ENCODE measurements at regions not wholly inside any gene's neighbourhood (a gene's known extent, or its start where the extent isn't known, plus 50 kb on each side); places are given as distances from the start of the nearest gene placed in this dataset.
"Not testable (repeated sequence)": the region's sequence is repeated elsewhere in the genome, so short reads cannot be mapped to it uniquely, and the experiment has no call there.

- DNase-seq, result no peak
- Histone ChIP-seq H3K9me3 (no peaks in the 10 kb centered on the region), H3K27me3 (no peaks in the 10 kb centered on the region), H3K4me3 (no peak overlapping the region), H3K36me3 (no peaks in the 10 kb centered on the region)
Measured at GRCh38 chrX:69431420-69431819, 72.7 kb upstream of the NALF2 start.

- no peaks in the 10 kb centered on the region for H3K36me3 ChIP-seq
- no peaks in the 10 kb centered on the region for H3K9me3 ChIP-seq
- no peaks in the 10 kb centered on the region for H3K27me3 ChIP-seq
- no peak for DNase-seq
- no peak overlapping the region for H3K4me3 ChIP-seq
Measured at GRCh38 chrX:69430785-69431184, 73.3 kb upstream of the NALF2 start.

GRCh38 chrX:69429339-69430015 lies 74.6 kb upstream of the NALF2 start:
- DNase-seq, result no peak
- Histone ChIP-seq H3K36me3 (no peaks in the 10 kb centered on the region), H3K27me3 (no peaks in the 10 kb centered on the region), H3K9me3 (no peaks in the 10 kb centered on the region), H3K4me3 (no peak overlapping the region)

- Histone ChIP-seq H3K36me3 (no peaks in the 10 kb centered on the region), H3K4me3 (no peak overlapping the region), H3K9me3 (no peaks in the 10 kb centered on the region), H3K27me3 (no peaks in the 10 kb centered on the region)
- no peak for DNase-seq
Measured at GRCh38 chrX:69428216-69428615, 75.9 kb upstream of the NALF2 start.

GRCh38 chrX:69424910-69425309 lies 79.2 kb upstream of the NALF2 start:
- Histone ChIP-seq H3K9me3 (no peaks in the 10 kb centered on the region), H3K36me3 (no peaks in the 10 kb centered on the region), H3K27me3 (no peaks in the 10 kb centered on the region), H3K4me3 (no peak overlapping the region)
- no peak for DNase-seq

- H3K4me3 ChIP-seq, result no peak overlapping the region
- no peaks in the 10 kb centered on the region for H3K36me3 ChIP-seq
- no peaks in the 10 kb centered on the region for H3K9me3 ChIP-seq
- no peak for DNase-seq
- no peaks in the 10 kb centered on the region for H3K27me3 ChIP-seq
Measured at GRCh38 chrX:69424161-69424560, 80.0 kb upstream of the NALF2 start.

- H3K27me3 ChIP-seq, DNase-seq, H3K9me3 ChIP-seq, H3K4me3 ChIP-seq, H3K36me3 ChIP-seq: not testable (repeated sequence)
Measured at GRCh38 chrX:69422208-69422607, 81.9 kb upstream of the NALF2 start.

GRCh38 chrX:69415698-69416097 lies 88.4 kb upstream of the NALF2 start:
- no peak for DNase-seq
- Histone ChIP-seq H3K4me3 (no peak overlapping the region), H3K27me3 (no peaks in the 10 kb centered on the region), H3K36me3 (no peaks in the 10 kb centered on the region), H3K9me3 (no peaks in the 10 kb centered on the region)

- H3K36me3 ChIP-seq, result no peaks in the 10 kb centered on the region
- no peak for DNase-seq
- no peak overlapping the region for H3K4me3 ChIP-seq
- no peaks in the 10 kb centered on the region for H3K9me3 ChIP-seq
- no peaks in the 10 kb centered on the region for H3K27me3 ChIP-seq
Measured at GRCh38 chrX:69412661-69413060, 91.5 kb upstream of the NALF2 start.

- no peaks in the 10 kb centered on the region for H3K36me3 ChIP-seq
- H3K9me3 ChIP-seq, result no peaks in the 10 kb centered on the region
- no peak overlapping the region for H3K4me3 ChIP-seq
- DNase-seq, result no peak
- no peaks in the 10 kb centered on the region for H3K27me3 ChIP-seq
Measured at GRCh38 chrX:69398881-69399280, 105.2 kb upstream of the NALF2 start.

GRCh38 chrX:69396916-69397315 lies 107.2 kb upstream of the NALF2 start:
- no peaks in the 10 kb centered on the region for H3K9me3 ChIP-seq
- no peaks in the 10 kb centered on the region for H3K36me3 ChIP-seq
- H3K4me3 ChIP-seq, result no peak overlapping the region
- H3K27me3 ChIP-seq, result no peaks in the 10 kb centered on the region
- no peak for DNase-seq

GRCh38 chrX:69395306-69395705 lies 108.8 kb upstream of the NALF2 start:
- Histone ChIP-seq H3K36me3 (no peaks in the 10 kb centered on the region), H3K4me3 (no peak overlapping the region), H3K27me3 (no peaks in the 10 kb centered on the region), H3K9me3 (no peaks in the 10 kb centered on the region)
- no peak for DNase-seq

- Histone ChIP-seq H3K36me3 (no peaks in the 10 kb centered on the region), H3K27me3 (no peaks in the 10 kb centered on the region)
Measured at GRCh38 chrX:69389101-69389501, 115.0 kb upstream of the NALF2 start.

GRCh38 chrX:69388526-69388925 lies 115.6 kb upstream of the NALF2 start:
- no peak overlapping the region for H3K4me3 ChIP-seq
- no peaks in the 10 kb centered on the region for H3K27me3 ChIP-seq
- H3K9me3 ChIP-seq, result no peaks in the 10 kb centered on the region
- no peaks in the 10 kb centered on the region for H3K36me3 ChIP-seq
- DNase-seq, result no peak

More at GRCh38 chrX:69389101-69389501, 115.0 kb upstream of the NALF2 start:
- Histone ChIP-seq H3K4me3 (no peak overlapping the region), H3K9me3 (no peaks in the 10 kb centered on the region)
- no peak for DNase-seq

GRCh38 chrX:69387567-69388487 lies 116.3 kb upstream of the NALF2 start:
- H3K27me3 ChIP-seq, result no peaks in the 10 kb centered on the region
- DNase-seq, result peak; percentile 41

GRCh38 chrX:69386681-69387080 lies 117.4 kb upstream of the NALF2 start:
- no peak overlapping the region for H3K4me3 ChIP-seq
- H3K36me3 ChIP-seq, result no peaks in the 10 kb centered on the region
- no peak for DNase-seq
- no peaks in the 10 kb centered on the region for H3K9me3 ChIP-seq
- no peaks in the 10 kb centered on the region for H3K27me3 ChIP-seq

More at GRCh38 chrX:69387567-69388487, 116.3 kb upstream of the NALF2 start:
- Histone ChIP-seq H3K4me3 (no peak overlapping the region), H3K9me3 (no peaks in the 10 kb centered on the region), H3K36me3 (no peaks in the 10 kb centered on the region)

- H3K36me3 ChIP-seq, result no peaks in the 10 kb centered on the region
- no peak for DNase-seq
- H3K9me3 ChIP-seq, result no peaks in the 10 kb centered on the region
- no peaks in the 10 kb centered on the region for H3K27me3 ChIP-seq
- no peak overlapping the region for H3K4me3 ChIP-seq
Measured at GRCh38 chrX:69379412-69379811, 124.7 kb upstream of the NALF2 start.

- DNase-seq, result no peak
- H3K4me3 ChIP-seq, result no peak overlapping the region
- no peaks in the 10 kb centered on the region for H3K9me3 ChIP-seq
- no peaks in the 10 kb centered on the region for H3K27me3 ChIP-seq
- no peaks in the 10 kb centered on the region for H3K36me3 ChIP-seq
Measured at GRCh38 chrX:69374569-69374968, 129.6 kb upstream of the NALF2 start.

Measured in MG63 (cell line).